Spleen (tissue), 7 donors: ENCODE measurements at regions not wholly inside any gene's neighbourhood (a gene's known extent, or its start where the extent isn't known, plus 50 kb on each side); places are given as distances from the start of the nearest gene placed in this dataset.
"Not testable (repeated sequence)": the region's sequence is repeated elsewhere in the genome, so short reads cannot be mapped to it uniquely, and the experiment has no call there.

Source experiments
- CTCF ChIP-seq, 11 experiments: fragments of 200-600 bp in 7 of 11; fragments of 450-650 bp in 4 of 11; sonication (generic) in 4 of 11; IDR thresholded peaks in 8 of 11; conservative IDR thresholded peaks in 3 of 11; 1 replicate in 7 of 11; 2 replicates in 4 of 11; pipeline versions ENCODE4 v1.4.0 to v1.8.0; 2016 to 2021; ENCODE audit warnings: antibody characterized with exemption in 11 of 11, inconsistent platforms in 4 of 11, mild to moderate bottlenecking in 1 of 11
- POLR2A ChIP-seq, 3 donors: fragments of 450-650 bp; IDR thresholded peaks; one replicate each; pipeline ENCODE4 v1.5.1; 2017; ENCODE audit warnings: antibody characterized with exemption in 3 of 3, mild to moderate bottlenecking in 1 of 3
- POLR2AphosphoS5 ChIP-seq, 3 donors: sonication (generic); formaldehyde crosslinking; IDR thresholded peaks; one replicate each; pipeline ENCODE4 v1.5.1; 2017; ENCODE audit warnings: antibody characterized with exemption in 3 of 3
- donor health status: DM: no; HTN: no; CAD: no; lungs with moderate emphysema.
- donor health status: DM: no; HTN: no; CAD: no.
- donor health status: DM: no; HTN: no; CAD: no.

- not testable (repeated sequence) for TF ChIP-seq POLR2AphosphoS5 (IDR thresholded peaks at IDR 0.05); CTCF (IDR thresholded peaks at IDR 0.05 in 8 of 11, conservative IDR thresholded peaks at IDR 0.05 in 3 of 11); POLR2A (IDR thresholded peaks at IDR 0.05)
These were observed 1653.3 kb upstream of the DEFB115 start for GRCh38 chr20:29604163-29604562.
